GM23248 (cell line): ENCODE measurements at regions not wholly inside any gene's neighbourhood (a gene's known extent, or its start where the extent isn't known, plus 50 kb on each side); places are given as distances from the start of the nearest gene placed in this dataset.
"Not testable (repeated sequence)": the region's sequence is repeated elsewhere in the genome, so short reads cannot be mapped to it uniquely, and the experiment has no call there.

ENCODE experiments used
- EZH2 ChIP-seq: fragments of 200-600 bp; sonication (generic); IDR thresholded peaks from 2 replicates; pipeline ENCODE4 v1.6.1; 2018; ENCODE audit warnings: antibody characterized with exemption, mild to moderate bottlenecking; ENCODE audit not compliant: insufficient read depth, poor library complexity, severe bottlenecking
- EZH2phosphoT487 ChIP-seq: fragments of 200-600 bp; sonication (generic); IDR thresholded peaks from 2 replicates; pipeline ENCODE4 v1.6.1; 2018; ENCODE audit warnings: antibody characterized with exemption, moderate library complexity, mild to moderate bottlenecking, low read depth; ENCODE audit not compliant: insufficient read depth

DNA sequence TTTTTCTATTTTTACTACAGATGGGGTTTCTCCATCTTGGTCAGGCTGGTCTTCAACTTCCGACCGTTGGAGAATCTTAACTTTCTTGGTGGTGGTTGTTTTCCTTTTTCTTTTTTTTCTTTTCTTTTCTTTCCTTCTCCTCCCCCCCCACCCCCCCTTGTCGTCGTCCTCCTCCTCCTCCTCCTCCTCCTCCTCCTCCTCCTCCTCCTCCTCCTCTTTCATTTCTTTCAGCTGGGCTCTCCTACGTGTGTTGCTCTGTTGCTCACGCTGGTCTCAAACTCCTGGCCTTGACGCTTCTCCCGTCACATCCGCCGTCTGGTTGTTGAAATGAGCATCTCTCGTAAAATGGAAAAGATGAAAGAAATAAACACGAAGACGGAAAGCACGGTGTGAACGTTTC is 2115.1 kb upstream of the TPTE start:
- TF ChIP-seq EZH2, EZH2phosphoT487: not testable (repeated sequence)
